ENCODE measurements at regions not wholly inside any gene's neighbourhood (a gene's known extent, or its start where the extent isn't known, plus 50 kb on each side); places are given as distances from the start of the nearest gene placed in this dataset.

GRCh38 chr2:5959836-5960820 is 267.9 kb downstream of the SOX11 start:
- ATAC-seq (ENCODE audit: low read depth), result no peak
- DNase-seq (ENCODE audit: low spot score), result no peak
- Histone ChIP-seq H3K4me3 (ENCODE audit: severe bottlenecking) (no peak overlapping the region), H3K4me1 (ENCODE audit: insufficient read depth, poor library complexity, severe bottlenecking) (no peaks in the 10 kb centered on the region), H3K9me3 (ENCODE audit: severe bottlenecking) (no peaks in the 10 kb centered on the region), H3K27ac (ENCODE audit: poor library complexity, severe bottlenecking) (no peak overlapping the region), H3K27me3 (ENCODE audit: insufficient read depth, poor library complexity, severe bottlenecking) (no peaks in the 10 kb centered on the region), H3K36me3 (ENCODE audit: low read depth) (no peaks in the 10 kb centered on the region)
- no peak for TF ChIP-seq CTCF (IDR thresholded peaks at IDR 0.05; ENCODE audit: poor library complexity, severe bottlenecking)

DNA sequence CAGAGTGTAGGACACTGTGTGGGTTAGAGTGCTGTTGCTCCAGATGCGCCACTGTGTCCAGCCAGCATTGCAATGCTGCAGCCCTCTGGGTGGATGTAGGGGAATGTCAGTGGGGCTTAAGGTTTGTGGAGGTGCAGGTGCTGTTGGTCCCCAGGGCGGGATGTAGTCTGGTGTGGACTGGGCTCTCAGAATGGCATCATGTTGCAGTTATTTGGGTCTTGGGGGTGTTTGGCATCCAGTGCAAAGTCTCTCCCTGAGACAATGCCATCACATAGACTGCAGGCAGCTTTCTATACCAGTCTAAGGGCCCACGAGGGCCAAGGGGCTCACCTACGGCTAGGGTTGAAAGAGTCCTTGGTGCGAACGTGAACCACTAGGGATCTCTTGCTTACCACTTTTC is 275.3 kb downstream of the SOX11 start:
- Histone ChIP-seq H3K9me3 (ENCODE audit: severe bottlenecking) (no peaks in the 10 kb centered on the region), H3K4me3 (ENCODE audit: severe bottlenecking) (no peak overlapping the region), H3K27me3 (ENCODE audit: insufficient read depth, poor library complexity, severe bottlenecking) (no peaks in the 10 kb centered on the region), H3K27ac (ENCODE audit: poor library complexity, severe bottlenecking) (no peak overlapping the region), H3K36me3 (ENCODE audit: low read depth) (no peaks in the 10 kb centered on the region), H3K4me1 (ENCODE audit: insufficient read depth, poor library complexity, severe bottlenecking) (no peaks in the 10 kb centered on the region)
- no peak for TF ChIP-seq CTCF (IDR thresholded peaks at IDR 0.05; ENCODE audit: poor library complexity, severe bottlenecking)
- DNase-seq (ENCODE audit: low spot score), result no peak
- no peak for ATAC-seq (ENCODE audit: low read depth)

GRCh38 chr2:5969303-5969702 is 277.1 kb downstream of the SOX11 start:
- Histone ChIP-seq H3K4me3 (ENCODE audit: severe bottlenecking) (no peak overlapping the region), H3K27me3 (ENCODE audit: insufficient read depth, poor library complexity, severe bottlenecking) (no peaks in the 10 kb centered on the region), H3K27ac (ENCODE audit: poor library complexity, severe bottlenecking) (no peak overlapping the region), H3K36me3 (ENCODE audit: low read depth) (no peaks in the 10 kb centered on the region), H3K4me1 (ENCODE audit: insufficient read depth, poor library complexity, severe bottlenecking) (no peaks in the 10 kb centered on the region), H3K9me3 (ENCODE audit: severe bottlenecking) (no peaks in the 10 kb centered on the region)
- ATAC-seq (ENCODE audit: low read depth) (no peak), DNase-seq (ENCODE audit: low spot score) (no peak)
- no peak for TF ChIP-seq CTCF (IDR thresholded peaks at IDR 0.05; ENCODE audit: poor library complexity, severe bottlenecking)

DNA sequence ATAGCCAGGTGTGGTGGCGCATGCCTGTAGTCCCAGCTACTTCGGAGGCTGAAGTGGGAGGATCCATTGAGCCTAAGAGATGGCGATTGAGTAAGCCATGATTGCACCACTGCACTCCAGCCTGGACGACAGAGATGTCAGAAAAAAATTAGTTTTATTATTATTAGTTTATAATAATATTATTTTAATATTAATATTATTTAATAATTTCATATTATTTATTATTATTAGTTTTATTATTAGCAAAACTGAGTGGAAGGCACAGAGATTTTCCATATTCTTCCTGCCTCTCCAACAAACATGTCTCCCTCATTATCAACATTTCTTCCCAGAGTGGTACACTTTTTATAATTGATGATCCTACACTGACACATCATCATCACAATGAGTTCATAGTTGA is 278.2 kb downstream of the SOX11 start:
- Histone ChIP-seq H3K4me3 (ENCODE audit: severe bottlenecking) (no peak overlapping the region), H3K9me3 (ENCODE audit: severe bottlenecking) (no peaks in the 10 kb centered on the region), H3K36me3 (ENCODE audit: low read depth) (no peaks in the 10 kb centered on the region), H3K27ac (ENCODE audit: poor library complexity, severe bottlenecking) (no peak overlapping the region), H3K4me1 (ENCODE audit: insufficient read depth, poor library complexity, severe bottlenecking) (no peaks in the 10 kb centered on the region), H3K27me3 (ENCODE audit: insufficient read depth, poor library complexity, severe bottlenecking) (no peaks in the 10 kb centered on the region)
- no peak for TF ChIP-seq CTCF (IDR thresholded peaks at IDR 0.05; ENCODE audit: poor library complexity, severe bottlenecking)
- DNase-seq (ENCODE audit: low spot score), result no peak
- ATAC-seq (ENCODE audit: low read depth), result no peak

DNA sequence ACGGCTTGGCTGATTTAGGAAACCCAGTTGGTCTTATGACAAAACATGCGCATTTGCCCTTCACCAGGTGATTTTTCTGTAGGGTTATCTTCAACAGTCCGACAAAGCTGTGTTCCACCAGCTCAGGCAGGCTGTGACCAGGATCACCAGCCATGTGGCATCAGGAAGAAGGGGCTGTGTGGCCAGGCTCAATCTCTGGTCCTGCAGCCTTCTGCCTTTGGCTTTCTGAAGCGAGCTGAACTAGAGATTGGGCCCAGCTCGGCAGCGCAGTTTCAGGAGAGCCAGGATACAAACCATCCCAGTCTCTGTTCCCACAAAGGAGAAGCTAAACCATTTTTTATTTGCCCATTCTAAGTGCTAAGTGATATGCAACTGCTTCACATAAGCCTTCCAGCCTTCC is 282.3 kb downstream of the SOX11 start:
- no peak for ATAC-seq (ENCODE audit: low read depth)
- no peaks in the 10 kb centered on the region for H3K36me3 ChIP-seq (ENCODE audit: low read depth)

More for the DNA sequence above, 282.3 kb downstream of the SOX11 start:
- Histone ChIP-seq H3K9me3 (ENCODE audit: severe bottlenecking) (no peaks in the 10 kb centered on the region), H3K4me3 (ENCODE audit: severe bottlenecking) (no peak overlapping the region), H3K4me1 (ENCODE audit: insufficient read depth, poor library complexity, severe bottlenecking) (no peaks in the 10 kb centered on the region), H3K27me3 (ENCODE audit: insufficient read depth, poor library complexity, severe bottlenecking) (no peaks in the 10 kb centered on the region), H3K27ac (ENCODE audit: poor library complexity, severe bottlenecking) (no peak overlapping the region)
- TF ChIP-seq CTCF (IDR thresholded peaks at IDR 0.05; ENCODE audit: poor library complexity, severe bottlenecking), result no peak
- DNase-seq (ENCODE audit: low spot score), result no peak

Data from RWPE2 (cell line).